GM12878 (cell line): ENCODE measurements at regions not wholly inside any gene's neighbourhood (a gene's known extent, or its start where the extent isn't known, plus 50 kb on each side); places are given as distances from the start of the nearest gene placed in this dataset.

Source experiments
- ATAC-seq: fragments of 200-7000 bp; cut with Tn5 transposase; 3 replicates; pipeline ENCODE4 v1.9.1; 2020; ENCODE audit warnings: mild to moderate bottlenecking, moderate library complexity
- BruUV-seq: library from RNA; stranded (reverse); fragments of 400-500 nt; replicated peaks from 2 replicates; lab custom pipeline; 2021; lab: Mats Ljungman, UMichigan
- CTCF ChIA-PET: fragments of 300-600 bp; sonication (Branson Sonifier 250); formaldehyde crosslinking; extraction: SDS; loops from one replicate; lab custom pipeline; 2021; ENCODE audit warnings: inconsistent platforms; lab: Yijun Ruan, JAX
- POLR2A ChIA-PET: fragments of 350-600 bp; formaldehyde crosslinking; extraction: SDS; loops from one replicate; lab custom pipeline; 2021; ENCODE audit warnings: inconsistent platforms; lab: Charles Lee
- RAD21 ChIA-PET: fragments of 300-600 bp; sonication (Branson Sonifier 250); formaldehyde crosslinking; loops from one replicate; lab custom pipeline; 2023; ENCODE audit warnings: antibody characterized with exemption; ENCODE audit not compliant: unreplicated experiment; lab: Charles Lee
- SMC1A ChIA-PET: fragments of 300-600 bp; sonication (Branson Sonifier 250); formaldehyde crosslinking; loops from one replicate; lab custom pipeline; 2023; ENCODE audit not compliant: unreplicated experiment, uncharacterized antibody; lab: Charles Lee
- DNase-seq: peaks from one replicate; pipeline ENCODE4 v3.0.0-alpha.2; 2011; ENCODE audit warnings: low read depth, low spot score
- FAIRE-seq: peaks from 3 replicates; lab custom pipeline; 2011; peaks lifted over from hg19 to GRCh38; lab: Jason Lieb, UNC
- H2AFZ ChIP-seq: 2 replicates; pipeline ENCODE4 v1.6.0; 2011; ENCODE audit warnings: low read depth, low read length, control low read depth; ENCODE audit not compliant: control insufficient read depth
- H3K27ac ChIP-seq: 2 replicates; pipeline ENCODE4 v1.5.1; 2011; ENCODE audit warnings: control low read depth; ENCODE audit not compliant: control insufficient read depth, insufficient read depth
- H3K27me3 ChIP-seq, 2 experiments: replicated peaks in 1 of 2; 2 replicates each; pipeline versions ENCODE4 v1.6.0 to v1.6.1; 2011; ENCODE audit warnings: low read length in 1 of 2; ENCODE audit not compliant: control insufficient read depth in 2 of 2, insufficient read depth in 2 of 2
- H3K36me3 ChIP-seq, 2 experiments: 2 replicates each; pipeline ENCODE4 v1.5.1; 2011; ENCODE audit warnings: low read length in 1 of 2; ENCODE audit not compliant: control insufficient read depth in 2 of 2, insufficient read depth in 2 of 2
- H3K4me1 ChIP-seq: 2 replicates; pipeline ENCODE4 v1.6.1; 2011; ENCODE audit warnings: mild to moderate bottlenecking, low read length, moderate library complexity, mixed read lengths; ENCODE audit not compliant: control insufficient read depth, insufficient read depth
- H3K4me2 ChIP-seq: 2 replicates; pipeline ENCODE4 v1.6.0; 2011; ENCODE audit warnings: control low read depth; ENCODE audit not compliant: control insufficient read depth, insufficient read depth
- H3K4me3 ChIP-seq: fragments of 200-600 bp; sonication (generic); 2 replicates; pipeline ENCODE4 v1.5.1; 2016
- H3K79me2 ChIP-seq: 2 replicates; pipeline ENCODE4 v1.6.0; 2011; ENCODE audit warnings: low read length; ENCODE audit not compliant: control insufficient read depth, insufficient read depth
- H3K9ac ChIP-seq: 2 replicates; pipeline ENCODE4 v1.8.0; 2011; ENCODE audit warnings: low read length, control low read depth, mixed read lengths; ENCODE audit not compliant: control insufficient read depth, insufficient read depth
- H3K9me3 ChIP-seq: replicated peaks from 3 replicates; pipeline ENCODE4 v1.5.1; 2011; ENCODE audit warnings: mild to moderate bottlenecking, low read length; ENCODE audit not compliant: control insufficient read depth, insufficient read depth
- H4K20me1 ChIP-seq: 2 replicates; pipeline ENCODE4 v1.6.0; 2011; ENCODE audit not compliant: control insufficient read depth, insufficient read depth
- WGBS: methylation state at CpG from one replicate; pipeline ENCODE4 v1.1.6; 2016; ENCODE audit warnings: low lambda C conversion rate; ENCODE audit not compliant: insufficient replicate concordance, insufficient coverage; ENCODE audit errors: missing lambda C conversion rate; 5-methylcytosine and 5-hydroxymethylcytosine counted together
- in situ Hi-C: fragments of 300-500 bp; cut with MboI; formaldehyde crosslinking; loops from 9 replicates; pipeline ENCODE4 v1.14.3; 2018; ENCODE audit warnings: mixed read lengths
- intact Hi-C: fragments of 100-400 bp; cut with micrococcal nuclease; formaldehyde crosslinking; loops from one replicate; pipeline ENCODE4 v1.14.2; 2022; ENCODE audit not compliant: unreplicated experiment
- TF ChIP-seq, protein P1 (sequence below): fragments of 450-650 bp; IDR thresholded peaks from 2 replicates; pipeline ENCODE4 v1.6.1; 2017; ENCODE audit warnings: mild to moderate bottlenecking, moderate library complexity
- TF ChIP-seq, protein P2 (sequence below): IDR thresholded peaks from 2 replicates; pipeline ENCODE4 v1.6.1; 2012; ENCODE audit warnings: low read depth, low read length, improper control_type of control experiment

DNA sequence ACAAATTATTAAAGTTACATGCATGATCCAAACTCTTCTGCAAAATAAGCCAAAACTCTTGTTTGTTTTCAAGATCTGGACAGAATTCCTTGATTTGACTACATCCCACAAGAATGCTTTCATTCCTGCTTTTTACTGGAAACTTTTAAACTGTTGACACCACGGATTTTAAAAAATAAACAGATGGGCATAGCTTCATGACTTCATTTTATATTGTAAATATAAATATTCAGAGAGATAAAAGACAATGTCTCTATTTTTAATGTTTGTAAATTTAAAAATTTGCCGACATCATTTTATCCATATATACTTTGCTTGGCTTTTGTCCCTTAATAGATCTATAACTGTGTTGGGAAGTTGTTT, 134.3 kb upstream of the DCN start (continued):
- TF ChIP-seq, protein P1, sequence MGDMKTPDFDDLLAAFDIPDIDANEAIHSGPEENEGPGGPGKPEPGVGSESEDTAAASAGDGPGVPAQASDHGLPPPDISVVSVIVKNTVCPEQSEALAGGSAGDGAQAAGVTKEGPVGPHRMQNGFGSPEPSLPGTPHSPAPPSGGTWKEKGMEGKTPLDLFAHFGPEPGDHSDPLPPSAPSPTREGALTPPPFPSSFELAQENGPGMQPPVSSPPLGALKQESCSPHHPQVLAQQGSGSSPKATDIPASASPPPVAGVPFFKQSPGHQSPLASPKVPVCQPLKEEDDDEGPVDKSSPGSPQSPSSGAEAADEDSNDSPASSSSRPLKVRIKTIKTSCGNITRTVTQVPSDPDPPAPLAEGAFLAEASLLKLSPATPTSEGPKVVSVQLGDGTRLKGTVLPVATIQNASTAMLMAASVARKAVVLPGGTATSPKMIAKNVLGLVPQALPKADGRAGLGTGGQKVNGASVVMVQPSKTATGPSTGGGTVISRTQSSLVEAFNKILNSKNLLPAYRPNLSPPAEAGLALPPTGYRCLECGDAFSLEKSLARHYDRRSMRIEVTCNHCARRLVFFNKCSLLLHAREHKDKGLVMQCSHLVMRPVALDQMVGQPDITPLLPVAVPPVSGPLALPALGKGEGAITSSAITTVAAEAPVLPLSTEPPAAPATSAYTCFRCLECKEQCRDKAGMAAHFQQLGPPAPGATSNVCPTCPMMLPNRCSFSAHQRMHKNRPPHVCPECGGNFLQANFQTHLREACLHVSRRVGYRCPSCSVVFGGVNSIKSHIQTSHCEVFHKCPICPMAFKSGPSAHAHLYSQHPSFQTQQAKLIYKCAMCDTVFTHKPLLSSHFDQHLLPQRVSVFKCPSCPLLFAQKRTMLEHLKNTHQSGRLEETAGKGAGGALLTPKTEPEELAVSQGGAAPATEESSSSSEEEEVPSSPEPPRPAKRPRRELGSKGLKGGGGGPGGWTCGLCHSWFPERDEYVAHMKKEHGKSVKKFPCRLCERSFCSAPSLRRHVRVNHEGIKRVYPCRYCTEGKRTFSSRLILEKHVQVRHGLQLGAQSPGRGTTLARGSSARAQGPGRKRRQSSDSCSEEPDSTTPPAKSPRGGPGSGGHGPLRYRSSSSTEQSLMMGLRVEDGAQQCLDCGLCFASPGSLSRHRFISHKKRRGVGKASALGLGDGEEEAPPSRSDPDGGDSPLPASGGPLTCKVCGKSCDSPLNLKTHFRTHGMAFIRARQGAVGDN = no peak

DNA sequence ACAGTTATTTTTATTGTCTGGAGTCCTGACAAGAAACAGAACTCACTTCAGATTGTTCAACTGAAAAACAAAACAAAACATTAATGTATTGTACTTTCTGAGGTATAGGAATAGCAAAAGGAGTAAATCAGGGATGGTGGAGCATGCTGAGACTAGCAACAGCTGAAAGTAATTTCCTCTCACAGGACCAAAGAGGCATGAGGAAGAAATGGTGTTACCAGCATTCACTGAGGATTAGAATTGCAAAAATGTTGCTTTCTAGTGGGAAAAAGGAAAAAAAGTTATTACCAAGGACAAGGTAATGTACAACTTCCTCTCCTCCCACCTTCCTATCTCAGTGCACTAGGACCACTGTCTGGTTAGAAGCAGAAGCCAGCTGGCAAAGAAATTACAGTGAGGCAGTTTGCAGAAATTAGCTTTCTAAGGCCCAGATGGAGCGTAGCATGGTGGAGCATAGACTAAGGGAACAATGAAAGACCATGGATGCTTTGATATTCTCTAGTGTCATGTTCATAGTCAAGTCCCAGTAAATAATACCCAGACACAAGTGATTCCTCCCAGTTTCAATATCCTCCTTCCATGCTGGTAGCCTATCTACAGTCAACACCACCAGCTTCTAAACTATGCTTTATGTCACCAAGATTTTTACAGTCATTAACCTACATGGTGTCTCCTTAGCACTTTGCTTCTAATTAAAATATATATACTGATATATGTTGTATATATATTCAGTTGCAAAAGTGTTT, 133.7 kb upstream of the DCN start:
- ATAC-seq (no peak), FAIRE-seq (no peak), DNase-seq (no peak)
- WGBS = 0% methylated on average over 1 of the region's 1 CpG
- BruUV-seq = no TSS peak
- Histone ChIP-seq H2AFZ (no peak overlapping the region), H3K27ac (no peak overlapping the region), H3K27me3 (no peaks in the 10 kb centered on the region), H3K9ac (no peak overlapping the region), H3K79me2 (no peaks in the 10 kb centered on the region), H3K4me3 (no peak overlapping the region), H3K36me3 (no peaks in the 10 kb centered on the region), H4K20me1 (no peaks in the 10 kb centered on the region), H3K4me1 (no peaks in the 10 kb centered on the region), H3K4me2 (no peak overlapping the region), H3K9me3 (no peaks in the 10 kb centered on the region)
- intact Hi-C loops = no loop called here
- TF ChIP-seq, protein P2, sequence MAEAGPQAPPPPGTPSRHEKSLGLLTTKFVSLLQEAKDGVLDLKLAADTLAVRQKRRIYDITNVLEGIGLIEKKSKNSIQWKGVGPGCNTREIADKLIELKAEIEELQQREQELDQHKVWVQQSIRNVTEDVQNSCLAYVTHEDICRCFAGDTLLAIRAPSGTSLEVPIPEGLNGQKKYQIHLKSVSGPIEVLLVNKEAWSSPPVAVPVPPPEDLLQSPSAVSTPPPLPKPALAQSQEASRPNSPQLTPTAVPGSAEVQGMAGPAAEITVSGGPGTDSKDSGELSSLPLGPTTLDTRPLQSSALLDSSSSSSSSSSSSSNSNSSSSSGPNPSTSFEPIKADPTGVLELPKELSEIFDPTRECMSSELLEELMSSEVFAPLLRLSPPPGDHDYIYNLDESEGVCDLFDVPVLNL = no peak
- in situ Hi-C loops = no loop called here
- ChIA-PET RAD21 (interaction anchor here (1.7 kb wide), 1 partner anchor 336 kb away, joined by 3 read pairs; no protein-coding TSS in a partner anchor), POLR2A (no interaction called here), CTCF (interaction anchor here (1.4 to 5.3 kb wide), 2 partner anchors 9 to 12 kb away, joined by 4 to 24 read pairs; no protein-coding TSS in a partner anchor), SMC1A (interaction anchor here (1.8 kb wide), 1 partner anchor 9 kb away, joined by 4 read pairs; no protein-coding TSS in a partner anchor)
